ENCODE measurements at regions not wholly inside any gene's neighbourhood (a gene's known extent, or its start where the extent isn't known, plus 50 kb on each side); places are given as distances from the start of the nearest gene placed in this dataset.

DNA sequence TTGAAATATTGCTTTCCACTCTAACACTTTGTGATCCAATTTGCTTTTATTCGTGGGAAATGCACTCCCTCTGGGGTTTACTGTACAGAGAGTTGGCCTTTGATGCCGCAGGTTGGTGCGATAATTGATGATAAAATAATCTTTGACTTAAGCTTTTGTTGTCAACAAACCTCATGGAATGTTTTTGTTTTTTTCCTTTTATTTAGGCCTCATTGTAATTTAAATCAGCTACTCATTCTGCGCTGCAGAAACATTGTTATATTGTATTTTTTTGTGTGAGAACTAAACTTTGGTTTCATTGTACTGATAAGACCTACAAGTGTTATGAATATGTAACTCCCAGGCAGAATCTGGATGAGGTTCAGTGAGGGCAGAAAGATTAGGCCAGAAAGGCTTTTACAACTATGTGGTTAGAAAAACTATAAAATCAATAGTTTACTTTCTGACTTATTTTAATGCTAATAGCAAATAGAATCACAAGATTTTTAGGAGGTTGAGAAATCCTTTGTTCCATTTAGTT lies 76.8 kb upstream of the POM121L12 start:
- Histone ChIP-seq H3F3A (ENCODE audit: control insufficient read depth, insufficient read depth) (no peaks in the 10 kb centered on the region), H3K79me2 (ENCODE audit: control insufficient read depth, low read length) (no peaks in the 10 kb centered on the region), H3K9me2 (replicated peaks; ENCODE audit: control insufficient read depth, low read length) (no peaks in the 10 kb centered on the region), H3K9me3 (ENCODE audit: control insufficient read depth, insufficient read depth, low read length) (no peaks in the 10 kb centered on the region), H3K27me3 (ENCODE audit: control insufficient read depth, low read length) (no peaks in the 10 kb centered on the region), H3K36me3 (ENCODE audit: control insufficient read depth, low read length) (no peaks in the 10 kb centered on the region), H3K4me2 (ENCODE audit: low read length) (no peak overlapping the region), H3K4me1 (ENCODE audit: control insufficient read depth, low read length) (no peaks in the 10 kb centered on the region), H3K4me3 (ENCODE audit: low read length) (no peak overlapping the region), H4K20me1 (ENCODE audit: control insufficient read depth, insufficient read depth, low read depth, low read length) (no peaks in the 10 kb centered on the region), H3K27ac (ENCODE audit: low read depth, low read length) (no peak overlapping the region)
- TF ChIP-seq EZH2phosphoT487 (IDR thresholded peaks at IDR 0.05; ENCODE audit: borderline replicate concordance, low read length), result no peak
- TF ChIP-seq, protein P1, sequence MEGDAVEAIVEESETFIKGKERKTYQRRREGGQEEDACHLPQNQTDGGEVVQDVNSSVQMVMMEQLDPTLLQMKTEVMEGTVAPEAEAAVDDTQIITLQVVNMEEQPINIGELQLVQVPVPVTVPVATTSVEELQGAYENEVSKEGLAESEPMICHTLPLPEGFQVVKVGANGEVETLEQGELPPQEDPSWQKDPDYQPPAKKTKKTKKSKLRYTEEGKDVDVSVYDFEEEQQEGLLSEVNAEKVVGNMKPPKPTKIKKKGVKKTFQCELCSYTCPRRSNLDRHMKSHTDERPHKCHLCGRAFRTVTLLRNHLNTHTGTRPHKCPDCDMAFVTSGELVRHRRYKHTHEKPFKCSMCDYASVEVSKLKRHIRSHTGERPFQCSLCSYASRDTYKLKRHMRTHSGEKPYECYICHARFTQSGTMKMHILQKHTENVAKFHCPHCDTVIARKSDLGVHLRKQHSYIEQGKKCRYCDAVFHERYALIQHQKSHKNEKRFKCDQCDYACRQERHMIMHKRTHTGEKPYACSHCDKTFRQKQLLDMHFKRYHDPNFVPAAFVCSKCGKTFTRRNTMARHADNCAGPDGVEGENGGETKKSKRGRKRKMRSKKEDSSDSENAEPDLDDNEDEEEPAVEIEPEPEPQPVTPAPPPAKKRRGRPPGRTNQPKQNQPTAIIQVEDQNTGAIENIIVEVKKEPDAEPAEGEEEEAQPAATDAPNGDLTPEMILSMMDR (IDR thresholded peaks at IDR 0.05; ENCODE audit: low read depth, low read length, poor library complexity, severe bottlenecking), result no peak

DNA sequence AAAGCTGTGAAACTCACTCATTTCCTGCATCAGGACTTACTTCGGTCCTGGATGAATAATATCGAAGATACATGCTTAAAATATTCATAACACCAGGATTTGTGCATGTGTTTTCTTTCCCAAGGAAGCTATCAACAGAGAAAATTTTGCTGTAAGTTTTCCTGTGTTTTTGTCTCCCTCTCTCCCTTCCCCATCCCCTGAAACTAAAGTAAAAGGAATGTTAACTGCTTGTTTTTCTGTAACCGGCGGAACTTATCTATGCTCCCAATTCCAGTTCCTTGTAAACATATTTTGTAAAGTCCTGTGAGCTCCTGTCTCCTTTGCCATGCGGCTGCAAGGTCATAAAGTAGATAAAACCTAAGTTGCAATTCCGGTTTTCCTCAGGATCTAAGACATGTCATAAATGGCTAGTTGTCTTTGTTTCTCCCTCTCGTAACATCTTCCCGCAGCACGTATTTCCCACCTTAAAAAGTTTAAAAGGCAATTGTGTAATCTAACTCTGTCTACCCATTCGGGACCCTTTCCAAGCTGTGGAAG lies 79.0 kb upstream of the POM121L12 start:
- Histone ChIP-seq H3F3A (ENCODE audit: control insufficient read depth, insufficient read depth) (no peaks in the 10 kb centered on the region), H4K20me1 (ENCODE audit: control insufficient read depth, insufficient read depth, low read depth, low read length) (no peaks in the 10 kb centered on the region), H3K27ac (ENCODE audit: low read depth, low read length) (no peak overlapping the region), H3K4me2 (ENCODE audit: low read length) (no peak overlapping the region), H3K9me2 (replicated peaks; ENCODE audit: control insufficient read depth, low read length) (no peaks in the 10 kb centered on the region), H3K27me3 (ENCODE audit: control insufficient read depth, low read length) (no peaks in the 10 kb centered on the region), H3K9me3 (ENCODE audit: control insufficient read depth, insufficient read depth, low read length) (no peaks in the 10 kb centered on the region), H3K36me3 (ENCODE audit: control insufficient read depth, low read length) (no peaks in the 10 kb centered on the region), H3K79me2 (ENCODE audit: control insufficient read depth, low read length) (no peaks in the 10 kb centered on the region), H3K4me3 (ENCODE audit: low read length) (no peak overlapping the region), H3K4me1 (ENCODE audit: control insufficient read depth, low read length) (no peaks in the 10 kb centered on the region)
- TF ChIP-seq, protein P1 (IDR thresholded peaks at IDR 0.05; ENCODE audit: low read depth, low read length, poor library complexity, severe bottlenecking), result no peak
- TF ChIP-seq EZH2phosphoT487 (IDR thresholded peaks at IDR 0.05; ENCODE audit: borderline replicate concordance, low read length), result no peak

DNA sequence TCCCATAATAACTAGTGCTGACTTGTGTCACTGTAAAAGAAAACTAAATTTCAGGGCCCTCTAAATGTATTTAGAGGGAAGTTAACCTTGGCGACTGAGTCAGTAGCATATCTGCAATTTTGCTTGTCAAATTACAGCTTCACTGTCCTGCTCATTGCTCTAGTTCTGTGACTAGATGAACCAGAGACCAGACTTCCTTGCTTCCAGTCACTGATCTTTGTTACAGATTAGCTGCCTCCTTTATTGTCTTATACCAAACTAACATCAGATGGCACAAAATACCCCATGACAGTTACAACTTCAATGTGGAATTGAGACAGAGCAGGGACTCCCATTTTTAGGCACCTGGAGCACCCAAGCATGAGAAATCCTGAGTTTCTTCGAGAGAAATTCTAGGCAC lies 79.9 kb upstream of the POM121L12 start:
- TF ChIP-seq, protein P1 (IDR thresholded peaks at IDR 0.05; ENCODE audit: low read depth, low read length, poor library complexity, severe bottlenecking), result no peak
- TF ChIP-seq EZH2phosphoT487 (IDR thresholded peaks at IDR 0.05; ENCODE audit: borderline replicate concordance, low read length), result no peak
- Histone ChIP-seq H3K9me2 (replicated peaks; ENCODE audit: control insufficient read depth, low read length) (no peaks in the 10 kb centered on the region), H3K79me2 (ENCODE audit: control insufficient read depth, low read length) (no peaks in the 10 kb centered on the region), H3K27ac (ENCODE audit: low read depth, low read length) (no peak overlapping the region), H3K4me2 (ENCODE audit: low read length) (no peak overlapping the region), H3K4me1 (ENCODE audit: control insufficient read depth, low read length) (no peaks in the 10 kb centered on the region), H3K27me3 (ENCODE audit: control insufficient read depth, low read length) (no peaks in the 10 kb centered on the region), H3K4me3 (ENCODE audit: low read length) (no peak overlapping the region), H3K36me3 (ENCODE audit: control insufficient read depth, low read length) (no peaks in the 10 kb centered on the region), H3K9me3 (ENCODE audit: control insufficient read depth, insufficient read depth, low read length) (no peaks in the 10 kb centered on the region), H3F3A (ENCODE audit: control insufficient read depth, insufficient read depth) (no peaks in the 10 kb centered on the region), H4K20me1 (ENCODE audit: control insufficient read depth, insufficient read depth, low read depth, low read length) (no peaks in the 10 kb centered on the region)

Measured in DOHH2 (cell line).